Stimulated activated naive CD4-positive, alpha-beta T cell treated with Interleukin-2 at 50 U/mL for 16 hours (primary cell): ENCODE measurements at regions not wholly inside any gene's neighbourhood (a gene's known extent, or its start where the extent isn't known, plus 50 kb on each side); places are given as distances from the start of the nearest gene placed in this dataset.
"Not testable (repeated sequence)": the region's sequence is repeated elsewhere in the genome, so short reads cannot be mapped to it uniquely, and the experiment has no call there.

Experiments used
- DNase-seq: peaks from one replicate; lab custom pipeline; 2025; lab: John Stamatoyannopoulos, UW

DNA sequence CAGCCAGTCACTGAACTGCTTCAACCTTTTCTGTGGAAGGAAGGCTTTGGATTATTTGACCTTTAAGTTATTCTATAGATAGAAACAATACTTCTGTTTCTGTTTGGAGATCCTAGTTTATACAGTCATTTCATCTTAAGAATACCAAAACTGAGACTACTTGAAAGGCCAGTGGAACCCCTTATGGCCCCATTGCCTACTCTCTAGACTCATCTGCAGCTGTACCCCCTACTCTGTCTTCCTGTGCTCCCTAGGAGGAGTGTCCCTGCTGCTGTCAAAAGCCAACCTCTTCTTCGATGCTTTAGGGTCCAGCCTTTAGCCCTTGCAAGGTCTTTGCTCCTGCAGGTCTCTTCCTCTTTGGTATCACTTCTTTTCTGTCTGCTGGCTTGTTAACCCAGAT, 169.6 kb downstream of the EDEM1 start:
- DNase-seq: no peak

DNA sequence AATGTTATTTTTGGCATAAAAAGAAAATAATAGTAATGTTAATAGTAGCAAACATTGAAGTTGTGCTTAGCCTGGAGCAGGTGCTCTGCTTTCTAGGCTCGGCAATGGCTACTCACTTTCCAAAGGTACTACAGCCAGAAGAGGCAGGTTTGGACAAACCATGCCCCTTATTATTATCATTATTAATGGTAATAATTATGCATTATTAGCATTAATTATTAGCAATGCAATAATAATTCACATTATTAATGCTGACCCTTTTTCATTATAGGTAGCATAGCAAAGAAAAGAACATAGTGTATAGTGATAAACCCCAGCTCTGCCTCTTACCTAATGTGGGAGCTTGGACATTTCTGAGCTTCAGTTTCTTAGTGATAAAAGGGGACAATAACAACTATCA, 171.4 kb downstream of the EDEM1 start:
- no peak for DNase-seq

DNA sequence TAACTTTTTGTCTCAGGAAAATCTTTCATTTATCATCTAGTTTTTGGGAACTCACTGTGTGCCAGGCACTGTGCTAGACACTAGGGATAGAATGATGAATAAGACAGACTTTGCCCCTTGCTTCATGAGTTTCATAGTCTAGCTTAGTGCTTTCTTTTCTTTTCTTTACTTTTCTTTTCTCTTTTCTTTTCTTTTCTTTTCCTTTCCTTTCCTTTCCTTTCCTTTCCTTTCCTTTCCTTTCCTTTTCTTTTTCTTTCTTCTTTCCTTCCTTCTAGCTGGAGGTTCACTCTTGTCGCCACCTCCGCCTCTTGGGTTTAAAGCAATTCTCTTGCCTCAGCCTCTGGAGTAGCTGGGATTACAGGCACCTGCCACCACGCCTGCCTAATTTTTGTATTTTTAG, 172.9 kb downstream of the EDEM1 start:
- DNase-seq: no peak

DNA sequence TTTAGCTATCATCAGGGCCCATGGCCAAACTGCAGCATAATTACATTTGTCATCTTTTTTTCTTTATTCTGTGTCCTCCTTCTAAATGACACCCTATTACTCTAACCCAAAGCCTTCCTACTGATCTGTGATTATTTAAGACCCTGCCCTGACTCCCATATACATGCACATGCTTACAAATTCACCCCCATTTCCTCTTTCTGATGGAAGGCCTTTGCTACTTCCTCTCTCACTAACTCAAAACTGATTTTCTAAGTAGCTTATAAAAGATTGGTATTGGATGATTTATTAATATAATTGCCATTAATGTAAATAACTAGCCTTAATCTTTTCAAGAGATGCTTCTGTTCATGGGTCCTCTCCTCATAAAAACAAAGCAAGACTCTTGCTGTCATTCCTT, 179.2 kb downstream of the EDEM1 start:
- no peak for DNase-seq

DNA sequence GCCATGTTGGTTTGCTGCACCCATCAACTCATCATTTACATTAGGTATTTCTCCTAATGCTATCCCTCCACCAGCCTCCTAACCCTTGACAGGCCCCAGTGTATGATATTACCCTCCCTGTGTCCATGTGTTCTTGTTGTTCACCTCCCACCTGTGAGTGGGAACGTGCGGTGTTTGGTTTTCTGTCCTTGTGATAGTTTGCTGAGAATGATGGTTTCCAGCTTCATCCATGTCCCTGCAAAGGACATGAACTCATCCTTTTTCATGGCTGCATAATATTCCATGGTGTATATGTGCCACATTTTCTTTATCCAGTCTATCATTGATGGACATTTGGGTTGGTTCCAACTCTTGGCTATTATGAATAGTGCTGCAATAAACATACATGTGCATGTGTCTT, 184.0 kb downstream of the EDEM1 start:
- DNase-seq: not testable (repeated sequence)

DNA sequence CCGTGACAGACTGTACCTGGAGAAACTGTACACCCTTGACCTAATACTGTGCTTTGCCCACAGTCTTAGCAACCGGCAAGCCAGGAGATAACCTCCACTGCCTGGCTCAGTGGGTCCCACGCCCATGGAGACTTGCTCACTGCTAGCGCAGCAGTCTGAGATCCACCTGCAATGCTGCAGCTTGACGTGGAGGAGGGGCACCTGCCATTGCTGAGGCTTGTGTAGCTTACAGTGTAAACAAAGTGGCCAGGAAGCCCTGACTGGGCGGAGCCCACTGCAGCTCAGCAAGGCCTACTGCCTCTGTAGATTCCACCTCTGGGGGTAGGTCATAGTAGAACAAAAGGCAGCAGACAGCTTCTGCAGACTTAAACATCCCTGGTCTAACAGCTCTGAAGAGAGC, 189.3 kb downstream of the EDEM1 start:
- no peak for DNase-seq

DNA sequence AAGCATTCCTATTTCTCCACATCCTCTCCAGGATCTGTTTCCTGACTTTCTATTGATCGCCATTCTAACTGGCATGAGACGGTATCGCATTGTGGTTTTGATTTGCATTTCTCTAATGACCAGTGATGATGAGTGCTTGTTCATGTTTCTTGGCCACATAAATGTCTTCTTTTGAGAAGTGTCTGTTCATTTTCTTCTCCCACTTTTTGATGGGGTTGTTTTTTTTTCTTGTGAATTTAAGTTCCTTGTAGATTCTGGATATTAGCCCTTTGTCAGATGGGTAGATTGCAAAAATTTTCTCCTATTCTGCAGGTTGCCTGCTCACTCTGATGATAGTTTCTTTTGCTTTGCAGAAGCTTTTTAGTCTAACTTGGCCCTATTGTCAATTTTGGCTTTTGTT, 191.8 kb downstream of the EDEM1 start:
- not testable (repeated sequence) for DNase-seq

DNA sequence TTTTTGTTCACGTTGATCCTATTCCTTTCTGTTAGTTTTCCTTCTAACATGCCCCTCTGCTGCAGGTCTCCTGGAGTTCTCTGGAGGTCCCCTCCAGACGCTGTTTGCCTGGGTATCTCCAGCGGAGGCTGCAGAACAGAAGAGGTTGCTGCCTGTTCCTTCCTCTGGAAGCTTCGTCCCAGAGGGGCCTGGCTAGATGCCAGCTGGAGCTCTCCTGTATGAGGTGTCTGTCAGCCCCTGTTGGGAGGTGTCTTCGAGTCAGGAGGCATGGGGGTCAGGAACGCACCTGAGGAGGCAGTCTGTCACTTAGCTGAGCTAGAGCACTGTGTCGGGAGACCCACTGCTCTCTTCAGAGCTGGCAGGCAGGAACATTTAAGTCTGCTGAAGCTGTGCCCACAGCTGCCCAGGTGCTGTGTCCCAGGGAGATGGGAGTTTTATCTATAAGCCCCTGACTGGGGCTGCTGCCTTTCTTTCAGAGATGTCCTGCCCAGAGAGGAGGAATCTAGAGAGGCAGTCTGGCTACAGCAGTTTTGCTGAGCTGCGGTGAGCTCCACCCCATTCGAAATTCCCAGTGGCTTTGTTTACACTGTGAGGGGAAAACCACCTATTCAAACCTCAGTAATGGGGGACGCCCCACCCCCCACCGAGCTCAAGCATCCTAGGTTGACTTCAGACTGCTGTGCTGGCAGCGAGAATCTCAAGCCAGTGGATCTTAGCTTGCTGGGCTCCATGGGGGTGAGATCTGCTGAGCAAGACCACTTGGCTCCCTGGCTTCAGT, 196.2 kb downstream of the EDEM1 start:
- DNase-seq: not testable (repeated sequence)

DNA sequence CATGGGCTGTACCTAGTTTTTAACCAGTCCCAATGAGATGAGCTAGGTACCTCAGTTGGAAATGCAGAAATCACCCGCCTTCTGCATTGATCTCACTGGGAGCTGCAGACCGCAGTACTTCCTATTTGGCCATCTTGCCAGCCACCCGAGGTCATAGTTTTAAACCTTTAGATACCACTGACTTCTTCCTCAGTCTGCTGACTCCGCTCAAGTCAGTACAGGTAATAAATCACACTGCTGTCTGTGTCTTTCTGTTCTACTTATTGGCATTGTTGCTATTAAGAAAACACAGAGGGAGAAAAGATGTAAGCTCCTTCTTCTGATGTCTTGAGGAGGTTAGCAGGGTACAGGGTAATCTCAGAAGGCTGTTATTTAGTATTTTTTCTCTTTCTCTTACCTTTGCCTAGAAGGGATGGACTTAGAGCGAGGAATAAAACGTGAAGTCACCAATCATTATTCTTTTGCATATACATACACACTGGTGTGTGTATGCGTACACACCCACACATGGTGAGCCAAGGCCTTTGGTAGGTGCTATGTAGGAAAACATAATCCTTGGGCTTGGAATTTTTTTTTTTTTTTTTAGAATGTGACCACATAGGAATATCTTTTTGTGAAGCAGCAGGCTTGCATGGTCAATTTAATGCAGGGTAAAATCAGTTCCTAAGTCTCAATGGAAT, 197.2 kb downstream of the EDEM1 start:
- no peak for DNase-seq

DNA sequence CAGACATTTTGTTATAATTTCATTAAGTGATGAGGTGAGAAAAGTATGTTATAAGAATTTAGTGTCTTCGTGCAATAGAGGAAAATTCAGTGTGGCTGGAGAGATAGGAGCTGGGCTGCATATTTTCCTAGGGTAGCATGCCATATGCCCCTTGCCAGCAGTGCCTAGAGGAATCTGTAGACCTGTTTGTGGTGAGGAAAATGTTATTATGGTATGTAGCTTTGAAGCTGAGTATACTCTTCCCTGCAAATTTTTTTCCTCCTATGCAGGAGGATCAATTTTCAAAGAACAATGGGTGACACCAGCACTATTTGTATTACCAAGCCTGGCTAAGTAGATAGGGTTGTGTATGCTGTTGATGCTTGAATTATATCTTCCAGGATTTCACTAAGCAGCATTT, 200.6 kb downstream of the EDEM1 start:
- DNase-seq: no peak

DNA sequence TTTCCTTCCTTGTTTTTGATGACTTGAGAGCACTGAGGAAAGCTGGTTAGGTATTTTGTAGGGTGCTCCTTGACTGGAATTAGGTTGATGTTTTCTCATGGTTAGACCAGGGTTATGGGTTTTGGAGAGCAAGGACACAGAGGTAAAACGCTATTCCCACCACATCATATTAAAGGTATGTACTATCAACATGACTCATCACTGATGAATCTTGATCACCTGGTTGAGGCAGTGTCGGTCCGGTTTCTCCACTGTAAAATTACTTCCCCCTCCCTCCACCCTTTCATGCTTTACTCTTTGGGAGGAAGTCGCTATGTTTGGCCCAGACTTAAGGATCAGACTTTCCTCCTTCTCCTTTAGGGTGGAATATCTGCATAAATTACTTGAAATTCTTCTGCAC, 201.6 kb downstream of the EDEM1 start:
- DNase-seq: no peak

DNA sequence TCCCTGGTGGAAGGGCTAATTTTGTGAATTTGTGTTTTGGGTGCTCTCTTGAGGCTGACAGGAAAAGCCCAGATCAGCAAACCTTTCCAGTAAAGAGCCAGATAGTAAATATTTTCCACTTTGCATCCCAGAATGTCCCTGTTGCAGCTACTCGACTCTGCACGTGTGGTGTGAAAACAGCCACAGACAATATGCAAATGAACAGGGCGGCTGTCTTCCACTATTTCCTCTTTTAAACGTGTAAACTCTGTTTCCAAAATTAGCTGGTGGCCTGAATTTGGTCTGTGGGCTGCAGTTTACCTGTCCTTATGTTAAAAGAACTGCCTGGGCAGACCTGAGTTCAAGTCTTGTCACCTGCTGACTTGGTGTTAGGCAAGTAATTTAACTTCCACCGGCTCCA, 202.7 kb downstream of the EDEM1 start:
- DNase-seq: no peak

DNA sequence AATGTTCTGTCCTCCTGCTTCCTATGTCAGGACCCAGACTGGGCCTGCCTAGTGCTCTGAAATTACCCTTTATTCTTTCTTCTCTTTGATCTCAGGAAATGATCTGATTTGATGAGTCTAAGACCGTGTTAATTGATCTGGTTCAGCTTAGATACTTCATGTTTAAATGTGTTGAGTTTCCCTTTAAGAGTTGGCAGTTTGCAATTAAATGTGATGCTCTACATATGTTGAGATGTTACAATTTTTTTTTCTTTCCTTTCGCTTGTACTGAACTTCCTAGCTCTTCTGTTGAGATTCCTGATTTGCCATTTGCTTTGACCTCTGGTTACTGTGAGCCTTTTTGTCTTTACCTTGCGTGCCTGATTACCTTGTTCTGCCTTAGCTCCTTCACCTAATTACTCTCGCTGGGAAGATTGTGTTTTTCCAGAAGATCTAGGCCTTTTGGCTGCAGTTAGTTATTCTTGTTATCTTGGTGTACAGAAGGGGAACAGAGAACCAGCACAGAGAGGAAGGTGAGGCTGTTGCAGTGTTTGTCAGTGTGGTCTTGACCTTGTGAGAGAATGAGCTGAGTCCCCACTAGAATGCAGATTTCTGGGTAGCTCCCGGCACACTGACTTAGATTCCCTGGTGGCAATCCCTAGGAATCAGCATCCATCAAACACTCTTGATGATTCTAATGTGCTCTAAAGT, 203.6 kb downstream of the EDEM1 start:
- no peak for DNase-seq

DNA sequence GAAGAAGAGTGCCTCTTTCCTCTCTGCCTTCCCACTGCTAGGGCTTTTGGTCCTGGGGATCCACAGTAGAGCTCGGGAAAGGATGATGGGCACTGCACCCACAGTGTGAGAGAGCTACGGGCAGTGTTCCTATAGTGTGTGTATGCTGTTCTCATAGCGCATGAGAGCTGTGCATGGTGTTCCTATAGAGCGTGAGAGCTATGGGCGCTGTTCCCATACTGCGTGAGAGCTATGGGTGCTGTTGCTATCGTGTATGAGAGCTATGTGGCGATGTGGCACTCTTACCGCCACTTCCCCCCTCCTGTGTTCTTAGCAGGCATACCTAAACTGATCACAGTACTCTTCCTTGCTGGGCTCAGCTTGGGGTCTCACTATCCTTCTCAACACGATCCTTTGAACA, 213.5 kb downstream of the EDEM1 start:
- no peak for DNase-seq

DNA sequence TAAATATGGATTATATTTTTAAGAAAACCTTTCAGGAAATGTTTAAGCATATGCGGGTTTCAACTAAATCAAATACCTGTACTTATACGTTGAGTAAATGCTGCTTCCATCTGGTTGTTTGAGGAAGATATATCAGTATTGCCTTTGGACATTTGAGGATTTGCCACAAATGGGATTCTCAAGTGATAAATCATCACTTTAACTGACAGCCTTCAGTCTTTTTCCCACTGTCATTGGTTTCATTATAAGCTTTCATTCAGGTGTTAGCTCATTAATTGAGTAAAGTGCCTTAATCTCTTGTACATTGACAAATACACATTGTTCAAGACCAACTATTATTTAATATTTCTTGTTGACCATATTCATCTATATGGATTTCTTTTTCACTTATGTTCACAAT, 217.2 kb downstream of the EDEM1 start:
- no peak for DNase-seq

DNA sequence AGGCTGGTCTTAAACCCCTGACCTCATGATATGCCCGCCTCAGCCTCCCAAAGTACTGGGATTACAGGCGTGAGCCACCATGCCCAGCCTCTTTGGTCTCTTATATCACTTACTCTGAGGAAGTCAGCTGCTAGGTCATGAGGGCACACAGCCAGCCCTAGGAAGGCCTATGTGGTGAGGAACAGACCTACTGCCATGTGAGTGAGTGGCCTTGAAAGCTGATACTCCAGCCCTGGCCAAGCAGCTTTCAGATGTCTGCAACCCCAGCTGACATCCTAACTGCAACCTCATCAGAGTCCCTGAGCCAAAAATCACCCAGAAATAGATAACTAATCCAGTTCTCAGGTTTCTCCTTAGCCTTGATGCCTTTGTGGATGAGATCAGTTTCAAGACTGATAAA, 224.3 kb downstream of the EDEM1 start:
- no peak for DNase-seq

DNA sequence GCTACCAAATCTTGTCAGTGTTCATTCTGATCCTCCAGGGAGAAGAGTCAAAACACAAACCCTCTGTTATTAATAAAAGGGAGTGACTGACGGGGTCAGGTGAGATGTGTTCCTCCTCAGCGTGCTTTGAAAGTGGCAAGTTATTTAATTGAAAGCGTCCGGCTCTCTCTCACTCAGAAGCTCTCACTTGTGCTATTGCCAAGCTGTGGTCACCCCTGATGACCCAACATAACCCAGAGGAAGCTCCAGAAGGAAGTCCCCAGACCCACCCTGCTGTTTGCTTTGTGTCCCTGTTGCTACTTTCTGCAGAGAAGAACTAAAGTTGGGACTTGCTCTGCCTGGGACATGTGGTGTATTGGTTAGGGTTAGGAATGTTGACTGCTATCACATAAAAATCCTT, 235.6 kb downstream of the EDEM1 start:
- DNase-seq: no peak

DNA sequence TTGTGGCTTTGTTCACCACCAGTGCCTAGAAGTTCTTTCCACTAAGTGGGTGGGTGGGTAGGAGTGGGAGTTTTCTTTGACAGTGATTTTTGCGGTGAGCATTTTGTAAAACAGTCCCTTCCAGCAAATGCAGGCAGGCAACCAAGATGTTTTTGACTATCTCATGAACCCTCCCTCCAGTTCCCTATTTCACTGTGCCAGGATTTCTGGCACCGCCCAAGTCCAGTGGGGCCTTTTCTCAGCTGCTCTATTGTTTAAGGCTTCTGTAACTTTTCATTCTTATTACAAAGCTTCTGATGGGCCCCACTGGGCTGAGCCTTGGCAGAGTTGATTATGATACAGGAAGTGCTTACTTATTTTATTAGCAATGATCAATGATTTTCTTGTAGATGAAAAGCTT, 236.0 kb downstream of the EDEM1 start:
- no peak for DNase-seq

DNA sequence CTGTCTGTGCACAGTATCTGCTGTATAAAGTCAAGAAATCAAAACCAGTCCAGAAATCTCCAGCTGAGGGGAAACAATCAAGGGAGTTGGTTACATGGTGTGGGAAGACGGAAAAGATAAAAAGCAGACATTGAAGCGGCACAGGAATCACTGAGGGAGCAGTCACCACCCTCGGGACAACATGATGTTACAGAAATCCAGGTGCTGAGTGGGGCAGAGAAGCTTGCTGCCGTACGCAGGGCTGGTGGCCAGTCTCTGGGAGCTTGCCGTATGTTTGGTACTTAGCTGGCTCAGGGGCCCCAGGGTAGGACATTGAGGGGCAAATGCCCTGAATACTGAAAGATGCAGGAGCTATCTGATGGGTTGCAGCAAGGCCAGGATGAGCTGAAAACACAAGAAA, 237.9 kb downstream of the EDEM1 start:
- DNase-seq: no peak

DNA sequence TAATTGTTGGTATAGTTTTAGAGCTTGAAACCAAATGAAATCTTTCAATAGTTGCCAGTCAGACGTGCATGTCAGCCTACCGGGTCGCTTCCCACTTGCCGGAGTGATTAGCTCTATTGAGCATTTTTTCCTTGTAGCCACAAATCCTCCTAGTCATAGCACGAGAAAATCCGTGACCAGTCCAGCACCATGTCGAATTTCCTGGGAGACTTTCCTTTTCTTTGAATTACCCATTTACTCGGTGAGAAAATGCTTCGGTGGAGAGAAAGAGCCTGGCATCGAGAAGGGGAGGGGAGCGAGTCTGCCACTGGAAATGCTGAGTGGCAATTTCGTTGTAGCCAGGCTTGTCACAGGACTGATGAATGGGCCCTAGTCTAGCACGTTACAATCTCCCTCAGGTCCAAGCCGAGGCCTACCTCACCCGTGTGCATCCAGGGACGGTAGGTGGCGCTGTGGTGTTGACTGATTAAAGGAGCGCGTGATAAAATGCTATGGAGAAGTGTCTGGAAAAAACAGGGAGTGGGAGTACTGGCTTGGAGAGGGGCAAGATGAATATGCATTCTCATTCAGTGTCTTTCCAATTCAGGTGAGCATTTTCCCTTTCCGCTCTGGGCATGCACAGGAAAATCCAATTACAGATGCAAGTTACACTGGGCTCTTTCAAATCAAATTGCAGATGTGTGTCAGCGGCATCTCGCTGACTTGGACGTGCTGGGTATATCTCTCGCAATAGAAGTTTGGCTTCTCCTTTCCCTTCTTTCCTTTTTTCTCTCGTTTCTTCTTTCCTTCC, 238.8 kb downstream of the EDEM1 start:
- DNase-seq: peak; percentile 33

DNA sequence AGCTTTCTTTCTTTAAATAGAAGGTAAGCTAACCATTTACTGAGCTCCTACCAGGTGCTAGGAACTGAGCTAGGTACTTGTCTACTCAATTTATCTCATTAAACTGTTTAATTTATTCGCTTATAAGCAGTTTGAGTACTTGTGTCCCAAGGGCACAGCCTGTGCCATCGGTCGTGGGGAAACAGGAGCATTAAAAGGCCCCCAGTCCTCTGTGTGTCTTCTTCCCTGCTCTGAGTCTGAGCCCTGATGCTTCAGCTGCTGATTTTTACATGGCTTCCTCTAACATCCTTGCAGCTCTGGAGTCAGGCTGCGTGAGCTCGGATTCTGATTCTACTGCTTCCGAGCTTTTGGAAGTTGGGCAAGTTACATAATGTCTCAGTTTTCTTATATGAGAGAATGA, 239.5 kb downstream of the EDEM1 start:
- DNase-seq: no peak

DNA sequence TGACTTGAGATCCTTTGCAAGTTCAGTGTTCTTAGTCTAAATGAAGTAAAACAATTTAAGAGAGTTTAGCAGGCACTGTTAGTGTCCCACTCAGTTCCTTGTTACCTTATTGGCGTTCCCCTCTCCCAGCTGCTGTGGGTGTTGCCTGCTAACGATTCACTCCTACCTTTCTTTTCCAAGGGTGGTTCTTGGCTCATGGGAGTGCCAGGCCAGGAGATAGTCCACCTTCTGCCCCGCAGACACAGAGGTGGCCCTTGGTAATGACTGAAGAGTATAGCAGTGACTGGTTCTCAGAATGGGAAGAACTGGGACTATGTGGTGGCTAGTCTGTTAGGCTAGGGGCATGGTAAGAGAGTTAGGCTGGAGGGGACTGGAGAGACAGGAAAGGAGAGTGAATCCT, 240.4 kb downstream of the EDEM1 start:
- no peak for DNase-seq
